Effector CD8-positive, alpha-beta T cell (primary cell): ENCODE measurements at regions not wholly inside any gene's neighbourhood (a gene's known extent, or its start where the extent isn't known, plus 50 kb on each side); places are given as distances from the start of the nearest gene placed in this dataset.
"Not testable (repeated sequence)": the region's sequence is repeated elsewhere in the genome, so short reads cannot be mapped to it uniquely, and the experiment has no call there.

ENCODE experiments used
- DNase-seq: peaks from one replicate; lab custom pipeline; 2025; lab: John Stamatoyannopoulos, UW

- not testable (repeated sequence) for DNase-seq
These were observed 605.9 kb downstream of the KCNT2 start for GRCh38 chr1:196002296-196002695.

DNA sequence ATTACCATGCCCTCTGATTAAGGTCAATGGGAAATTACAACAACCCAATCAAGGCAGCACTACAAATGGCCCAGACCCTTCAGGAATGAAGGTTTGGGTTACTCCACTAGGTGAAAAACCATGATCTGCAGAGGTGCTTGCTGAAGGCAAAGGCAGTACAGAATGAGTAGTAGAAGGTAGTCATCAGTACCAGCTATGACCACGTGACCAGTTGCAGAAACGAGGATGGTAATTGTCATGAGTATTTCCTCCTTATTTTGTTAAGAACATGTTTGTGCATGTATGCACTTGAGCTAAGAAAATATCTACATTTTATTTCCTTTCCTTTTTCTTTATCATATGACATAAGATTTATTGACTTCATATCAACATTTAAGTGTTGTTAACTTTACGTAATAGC is 607.1 kb downstream of the KCNT2 start:
- no peak for DNase-seq

- no peak for DNase-seq
These were observed 609.2 kb downstream of the KCNT2 start for GRCh38 chr1:195999022-195999421.

DNA sequence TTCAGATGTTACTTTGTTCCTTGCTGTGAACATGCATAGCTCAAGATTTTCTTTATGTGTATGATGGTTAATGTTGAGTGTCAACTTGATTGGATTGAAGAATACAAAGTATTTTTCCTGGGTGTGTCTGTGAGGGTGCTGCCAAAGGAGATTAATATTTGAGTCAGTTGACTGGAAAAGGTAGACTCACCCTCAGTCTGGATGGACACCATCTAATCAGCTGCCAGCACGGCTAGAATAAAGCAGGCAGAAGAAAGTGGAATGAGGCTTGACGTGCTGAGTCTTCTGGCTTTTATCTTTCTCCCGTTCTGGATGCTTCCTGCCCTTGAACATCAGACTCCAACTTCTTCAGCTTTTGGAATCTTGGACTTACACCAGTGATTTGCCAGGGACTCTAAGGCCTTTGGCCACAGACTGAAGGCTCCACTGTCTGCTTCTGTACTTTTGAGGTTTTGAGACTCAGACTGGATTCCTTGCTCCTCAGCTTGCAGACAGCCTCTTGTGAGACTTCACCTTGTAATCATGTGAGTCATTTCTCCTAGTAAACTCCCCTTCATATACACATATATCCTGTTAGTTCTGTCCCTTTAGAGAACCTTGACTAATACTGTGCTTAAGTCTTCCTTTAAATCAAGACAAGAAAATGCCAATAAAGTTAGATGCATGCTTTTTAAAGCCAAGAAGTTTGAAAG is 626.6 kb downstream of the KCNT2 start:
- DNase-seq, result no peak

GRCh38 chr1:195979646-195980045 is 628.6 kb downstream of the KCNT2 start:
- no peak for DNase-seq

GRCh38 chr1:195973311-195973904 is 634.8 kb downstream of the KCNT2 start:
- DNase-seq, result no peak

- DNase-seq, result no peak
These were observed 636.7 kb downstream of the KCNT2 start for GRCh38 chr1:195971589-195971988.

DNA sequence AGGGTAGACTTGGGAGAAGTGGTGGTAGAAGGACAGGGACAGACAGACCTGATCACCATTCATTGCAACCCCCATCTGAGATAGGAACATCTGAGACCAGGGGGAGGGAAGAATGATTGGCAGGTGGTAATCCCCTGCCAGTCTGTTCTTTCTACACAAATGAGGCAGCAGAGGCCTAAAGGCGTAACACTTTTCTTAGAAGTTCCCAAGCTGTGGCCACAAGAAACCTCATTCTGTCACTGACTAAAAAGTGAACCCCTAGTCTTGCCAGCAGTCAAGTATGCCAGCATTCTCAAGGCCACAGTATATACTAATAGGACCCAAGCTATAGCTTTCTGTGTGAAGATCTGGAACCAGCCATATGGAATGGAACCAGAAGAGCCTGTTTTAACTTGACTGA is 638.0 kb downstream of the KCNT2 start:
- no peak for DNase-seq

- no peak for DNase-seq
These were observed 642.8 kb downstream of the KCNT2 start for GRCh38 chr1:195965475-195965874.

DNA sequence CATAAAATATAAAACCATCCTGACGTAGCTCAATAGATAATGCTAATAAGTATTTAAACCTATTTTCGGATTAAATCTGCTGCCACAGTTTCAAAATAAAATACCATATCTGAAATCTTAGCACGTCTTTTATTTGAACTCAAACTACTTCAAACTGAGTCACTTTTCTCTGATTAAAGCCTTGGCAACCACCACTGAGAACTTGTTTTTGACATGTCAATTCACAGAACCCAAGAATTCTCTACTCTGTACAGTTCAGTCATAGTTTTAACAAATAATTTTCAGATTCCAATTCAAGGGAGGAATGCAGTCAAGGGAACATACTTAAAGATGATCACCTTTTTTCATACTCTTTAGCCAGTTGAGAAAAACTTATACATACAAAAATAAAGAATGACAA is 643.2 kb downstream of the KCNT2 start:
- DNase-seq, result no peak

- no peak for DNase-seq
These were observed 643.7 kb downstream of the KCNT2 start for GRCh38 chr1:195964516-195964915.

- DNase-seq, result no peak
These were observed 646.2 kb downstream of the KCNT2 start for GRCh38 chr1:195962051-195962450.

DNA sequence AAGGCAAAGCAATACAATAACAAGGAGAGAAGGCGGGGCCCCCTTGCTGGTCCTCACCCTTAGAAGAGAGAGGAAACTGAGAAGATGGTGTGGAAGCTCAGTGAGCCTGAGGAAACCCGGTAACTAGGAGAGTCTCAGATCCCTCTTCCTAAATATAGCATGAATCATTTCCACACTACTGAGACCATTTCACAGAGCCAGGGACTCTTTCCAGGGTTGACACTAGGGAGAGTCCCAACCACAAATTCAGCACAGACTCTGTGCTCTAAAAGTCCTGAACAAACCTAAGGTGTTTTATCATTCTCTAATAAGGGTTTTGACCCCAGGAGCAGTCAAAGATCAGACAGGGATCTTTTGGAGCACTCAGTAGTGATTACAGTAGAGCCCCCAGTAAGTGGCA is 647.7 kb downstream of the KCNT2 start:
- DNase-seq, result no peak

- no peak for DNase-seq
These were observed 650.1 kb downstream of the KCNT2 start for GRCh38 chr1:195958131-195958530.

DNA sequence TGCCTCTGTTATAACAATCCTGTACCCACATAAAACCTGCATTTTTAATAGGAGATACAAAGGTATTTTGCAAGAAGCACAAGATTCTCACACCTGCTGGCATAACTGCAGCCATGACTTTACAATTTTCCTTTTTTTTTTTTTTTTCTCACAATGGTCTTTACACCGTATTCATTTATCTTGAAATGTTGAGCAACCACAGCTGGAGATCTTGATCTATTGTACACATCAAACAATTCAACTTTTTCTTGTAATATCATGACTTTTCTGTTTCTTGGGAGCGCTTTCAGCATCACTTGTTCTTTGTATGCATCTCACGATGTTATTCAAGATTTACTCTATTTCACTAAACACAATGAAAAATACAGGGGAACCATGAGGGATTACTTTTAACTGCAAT is 651.4 kb downstream of the KCNT2 start:
- DNase-seq, result no peak

GRCh38 chr1:195954848-195955247 is 653.4 kb downstream of the KCNT2 start:
- no peak for DNase-seq

- DNase-seq, result no peak
These were observed 656.9 kb downstream of the KCNT2 start for GRCh38 chr1:195951313-195951712.

- DNase-seq, result no peak
These were observed 659.9 kb downstream of the KCNT2 start for GRCh38 chr1:195948123-195948895.

DNA sequence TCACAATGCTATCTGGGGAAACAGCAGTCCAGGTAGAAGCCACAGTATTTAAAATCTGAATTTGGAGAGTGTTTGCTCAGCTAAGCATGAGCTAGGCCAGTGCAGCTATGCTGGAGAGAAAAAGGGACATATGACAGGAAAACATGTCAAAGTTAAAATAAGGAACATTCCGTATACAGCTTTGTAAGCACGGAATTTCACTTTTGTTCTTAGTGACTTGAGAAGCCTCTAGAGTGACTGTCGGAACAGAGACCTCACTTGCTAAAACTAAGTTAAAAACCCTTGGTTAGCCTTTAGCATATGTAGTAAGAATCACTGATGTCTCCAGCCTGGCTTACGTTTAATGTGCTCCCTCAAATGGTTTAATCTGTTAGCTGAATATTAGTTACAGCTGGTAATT is 661.7 kb downstream of the KCNT2 start:
- DNase-seq, result no peak

- no peak for DNase-seq
These were observed 666.4 kb downstream of the KCNT2 start for GRCh38 chr1:195941795-195942194.

DNA sequence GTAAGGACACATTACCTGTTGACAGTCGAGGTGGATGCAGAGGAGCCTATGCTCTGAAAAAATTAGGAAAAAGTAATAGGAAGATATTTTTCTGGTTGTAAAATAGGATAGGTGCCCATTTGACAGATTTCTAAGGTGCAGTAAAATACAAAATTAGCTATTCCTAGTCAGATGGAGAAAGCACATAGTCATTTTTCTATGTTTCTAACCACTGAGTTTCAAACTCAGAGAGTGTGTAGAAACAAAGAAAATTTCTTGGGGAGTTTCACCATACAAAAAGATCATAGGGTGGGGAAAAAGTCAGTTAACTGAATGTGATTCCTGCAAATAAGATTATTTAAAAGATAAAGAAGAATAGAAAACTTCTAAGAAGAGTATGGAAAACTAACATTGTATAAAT is 666.9 kb downstream of the KCNT2 start:
- DNase-seq, result no peak

DNA sequence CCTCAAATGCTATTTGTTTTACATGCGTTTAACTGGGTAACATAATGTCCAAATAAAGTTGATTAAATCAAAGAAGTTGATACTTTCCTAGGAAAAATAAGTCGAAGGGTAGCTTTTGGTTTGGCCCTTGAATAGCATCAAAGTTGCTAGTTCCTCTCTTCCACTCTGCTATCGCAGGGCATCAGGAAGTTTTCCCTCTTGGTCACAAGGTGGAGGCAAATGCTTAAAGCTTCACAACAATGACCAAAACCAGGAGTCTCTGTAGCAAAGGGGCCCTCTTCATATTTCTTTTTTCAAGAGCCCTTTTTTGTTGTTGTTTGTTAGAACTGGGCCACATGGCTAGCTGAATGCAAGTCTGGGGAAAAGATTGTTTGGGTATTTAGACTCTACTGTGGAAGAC is 668.4 kb downstream of the KCNT2 start:
- DNase-seq, result no peak
